ENCODE measurements at regions not wholly inside any gene's neighbourhood (a gene's known extent, or its start where the extent isn't known, plus 50 kb on each side); places are given as distances from the start of the nearest gene placed in this dataset.
"Not testable (repeated sequence)": the region's sequence is repeated elsewhere in the genome, so short reads cannot be mapped to it uniquely, and the experiment has no call there.

DNA sequence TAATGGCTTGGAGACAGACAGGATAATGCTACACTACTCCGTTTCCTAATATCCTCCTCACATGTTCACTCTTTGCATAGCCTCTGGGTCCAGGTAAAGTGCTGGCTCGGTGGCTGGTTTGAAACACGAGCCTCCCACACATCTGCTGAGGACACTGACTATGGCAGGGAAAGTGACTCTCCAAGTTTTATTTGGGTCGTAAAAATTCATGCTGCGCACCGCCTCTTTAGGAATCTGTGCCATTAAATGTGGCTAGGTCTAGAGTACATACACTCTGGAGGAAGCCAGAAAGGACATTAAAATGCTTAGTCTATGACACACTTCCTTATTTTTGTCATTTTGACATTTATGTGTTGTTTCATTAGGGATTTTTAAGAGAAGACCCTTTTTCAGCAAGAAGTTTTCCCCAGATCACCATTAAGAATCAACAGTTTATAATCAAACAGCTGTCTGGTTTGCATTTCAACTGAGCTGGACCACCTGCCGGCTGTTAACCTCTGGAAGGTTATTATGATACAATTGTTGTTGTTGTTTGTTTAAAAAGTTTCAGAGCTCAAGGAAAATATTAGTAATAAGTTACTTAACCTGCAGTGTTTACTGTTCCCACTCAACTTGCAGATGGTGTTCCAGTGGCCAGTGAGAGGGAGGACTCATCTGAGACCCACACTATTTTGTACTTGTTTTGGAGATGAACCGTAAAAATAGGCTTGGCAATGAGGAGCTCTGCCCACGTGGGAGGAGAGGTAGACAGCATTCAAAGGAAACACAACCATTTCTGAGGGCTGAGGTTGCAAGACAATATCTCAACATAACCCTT lies 443.3 kb upstream of the MEIS1 start:
- TF ChIP-seq ZFX (IDR thresholded peaks at IDR 0.05; ENCODE audit: borderline replicate concordance) = no peak
- TF ChIP-seq, protein P1, sequence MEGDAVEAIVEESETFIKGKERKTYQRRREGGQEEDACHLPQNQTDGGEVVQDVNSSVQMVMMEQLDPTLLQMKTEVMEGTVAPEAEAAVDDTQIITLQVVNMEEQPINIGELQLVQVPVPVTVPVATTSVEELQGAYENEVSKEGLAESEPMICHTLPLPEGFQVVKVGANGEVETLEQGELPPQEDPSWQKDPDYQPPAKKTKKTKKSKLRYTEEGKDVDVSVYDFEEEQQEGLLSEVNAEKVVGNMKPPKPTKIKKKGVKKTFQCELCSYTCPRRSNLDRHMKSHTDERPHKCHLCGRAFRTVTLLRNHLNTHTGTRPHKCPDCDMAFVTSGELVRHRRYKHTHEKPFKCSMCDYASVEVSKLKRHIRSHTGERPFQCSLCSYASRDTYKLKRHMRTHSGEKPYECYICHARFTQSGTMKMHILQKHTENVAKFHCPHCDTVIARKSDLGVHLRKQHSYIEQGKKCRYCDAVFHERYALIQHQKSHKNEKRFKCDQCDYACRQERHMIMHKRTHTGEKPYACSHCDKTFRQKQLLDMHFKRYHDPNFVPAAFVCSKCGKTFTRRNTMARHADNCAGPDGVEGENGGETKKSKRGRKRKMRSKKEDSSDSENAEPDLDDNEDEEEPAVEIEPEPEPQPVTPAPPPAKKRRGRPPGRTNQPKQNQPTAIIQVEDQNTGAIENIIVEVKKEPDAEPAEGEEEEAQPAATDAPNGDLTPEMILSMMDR (IDR thresholded peaks at IDR 0.05) = no peak
- no peak overlapping the region for H3K27ac ChIP-seq

GRCh38 chr2:65985986-65986385 lies 448.9 kb upstream of the MEIS1 start:
- H3K27ac ChIP-seq = no peak overlapping the region
- TF ChIP-seq, protein P1 (IDR thresholded peaks at IDR 0.05) = no peak
- no peak for TF ChIP-seq ZFX (IDR thresholded peaks at IDR 0.05; ENCODE audit: borderline replicate concordance)

DNA sequence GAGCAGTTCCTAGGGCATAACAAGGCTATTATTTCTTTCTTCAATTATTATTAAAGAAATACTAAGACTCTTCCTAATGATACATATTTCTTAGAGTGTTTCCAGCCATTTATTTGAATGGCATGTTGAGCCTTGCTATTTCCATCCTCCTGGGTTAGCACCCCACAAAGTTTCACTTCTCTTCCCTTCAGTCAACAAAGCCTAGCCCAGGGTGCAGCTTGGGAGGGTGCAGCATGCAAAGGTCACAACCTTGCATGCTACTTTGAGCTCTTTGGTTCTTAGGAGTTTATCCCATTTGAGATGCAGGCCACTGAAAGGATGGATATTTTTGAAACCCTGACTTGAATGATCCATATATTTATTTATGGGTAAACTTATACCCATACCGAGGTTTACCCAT lies 454.4 kb upstream of the MEIS1 start:
- TF ChIP-seq ZFX (IDR thresholded peaks at IDR 0.05; ENCODE audit: borderline replicate concordance) = no peak
- TF ChIP-seq, protein P1 (IDR thresholded peaks at IDR 0.05) = no peak
- H3K27ac ChIP-seq = no peak overlapping the region

- no peak for TF ChIP-seq ZFX (IDR thresholded peaks at IDR 0.05; ENCODE audit: borderline replicate concordance)
- TF ChIP-seq, protein P1 (IDR thresholded peaks at IDR 0.05) = no peak
- H3K27ac ChIP-seq = no peak overlapping the region
Measured at GRCh38 chr2:65979446-65979845, 455.5 kb upstream of the MEIS1 start.

GRCh38 chr2:65974067-65974723 lies 460.7 kb upstream of the MEIS1 start:
- TF ChIP-seq ZFX (IDR thresholded peaks at IDR 0.05; ENCODE audit: borderline replicate concordance) = no peak
- no peak overlapping the region for H3K27ac ChIP-seq

DNA sequence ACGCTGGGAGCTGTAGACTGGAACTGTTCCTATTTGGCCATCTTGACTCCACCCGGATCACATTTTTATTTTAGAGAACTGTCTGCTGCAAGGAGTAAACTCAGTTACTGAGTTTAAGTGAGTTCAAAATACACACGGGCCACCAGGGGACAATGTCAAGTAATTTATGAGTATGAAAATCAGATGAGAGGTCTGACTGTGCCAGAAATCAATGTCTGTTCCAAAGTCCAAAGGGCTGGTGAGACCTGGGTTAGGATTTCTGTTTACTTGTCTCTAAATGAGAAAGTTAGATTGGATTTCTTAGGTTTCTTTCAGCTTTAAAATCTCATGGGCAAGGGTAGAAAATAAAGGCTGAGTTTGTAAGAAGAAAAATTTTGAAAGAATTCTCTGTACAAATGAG lies 465.8 kb upstream of the MEIS1 start:
- H3K27ac ChIP-seq = peak overlapping the region; percentile 52
- no peak for TF ChIP-seq ZFX (IDR thresholded peaks at IDR 0.05; ENCODE audit: borderline replicate concordance)
- TF ChIP-seq, protein P1 (IDR thresholded peaks at IDR 0.05) = no peak

GRCh38 chr2:65963303-65963702 lies 471.6 kb upstream of the MEIS1 start:
- not testable (repeated sequence) for H3K27ac ChIP-seq

DNA sequence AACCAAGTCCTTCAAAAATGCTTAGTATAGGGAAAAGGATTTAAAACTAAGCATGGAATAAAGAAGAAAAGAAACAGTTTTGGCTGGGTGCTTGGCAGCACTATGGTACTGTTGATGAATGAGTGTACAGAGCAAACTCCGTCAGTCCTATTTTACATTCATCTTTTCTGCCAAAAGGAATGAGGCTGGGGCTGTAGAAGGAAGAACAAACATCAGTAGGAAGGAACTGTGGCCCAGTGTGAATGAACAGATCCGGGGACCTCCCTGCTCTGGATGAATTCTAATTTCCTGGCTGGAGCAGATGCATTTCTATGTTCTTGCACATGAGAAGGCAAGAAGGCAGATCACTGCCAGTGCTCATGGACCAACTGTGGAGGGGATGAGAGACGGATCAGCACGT lies 474.0 kb upstream of the MEIS1 start:
- no peak overlapping the region for H3K27ac ChIP-seq
- no peak for TF ChIP-seq ZFX (IDR thresholded peaks at IDR 0.05; ENCODE audit: borderline replicate concordance)
- TF ChIP-seq, protein P1 (IDR thresholded peaks at IDR 0.05) = no peak
